Breast epithelium (tissue), 4 donors: ENCODE measurements at regions not wholly inside any gene's neighbourhood (a gene's known extent, or its start where the extent isn't known, plus 50 kb on each side); places are given as distances from the start of the nearest gene placed in this dataset.
"Not testable (repeated sequence)": the region's sequence is repeated elsewhere in the genome, so short reads cannot be mapped to it uniquely, and the experiment has no call there.

ENCODE experiments used
- DNase-seq, 2 donors: peaks; one replicate each; pipeline ENCODE4 v3.0.0-alpha.2; 2019; ENCODE audit warnings: low spot score in 2 of 2
- H3K27ac ChIP-seq, 2 donors: fragments of 200-600 bp; sonication (generic) in 1 of 2; one replicate each; pipeline ENCODE4 v1.5.1; 2016 to 2019; ENCODE audit warnings: mild to moderate bottlenecking in 1 of 2
- H3K27me3 ChIP-seq, 2 donors: fragments of 200-600 bp; sonication (generic) in 1 of 2; one replicate each; pipeline versions ENCODE4 v1.5.1 to v1.6.0; 2017 to 2019; ENCODE audit warnings: control low read depth in 1 of 2, mild to moderate bottlenecking in 1 of 2
- H3K36me3 ChIP-seq: fragments of 200-600 bp; one replicate; pipeline ENCODE4 v1.5.1; 2019
- H3K4me1 ChIP-seq, 2 donors: fragments of 200-600 bp; sonication (generic); one replicate each; pipeline ENCODE4 v1.5.1; 2016 to 2019; ENCODE audit warnings: control low read depth in 1 of 2
- H3K4me3 ChIP-seq, 3 donors: fragments of 200-600 bp; sonication (generic); 1 replicate in 2 of 3; 2 replicates in 1 of 3; pipeline ENCODE4 v1.5.1; 2016 to 2019; ENCODE audit warnings: mild to moderate bottlenecking in 3 of 3, moderate library complexity in 2 of 3
- H3K9me3 ChIP-seq, 2 donors: fragments of 200-600 bp; sonication (generic) in 1 of 2; one replicate each; pipeline ENCODE4 v1.5.1; 2016 to 2019; ENCODE audit warnings: control low read depth in 1 of 2
- POLR2A ChIP-seq: fragments of 450-650 bp; IDR thresholded peaks from one replicate; pipeline ENCODE4 v1.6.1; 2016; ENCODE audit warnings: antibody characterized with exemption, mild to moderate bottlenecking, moderate library complexity
- POLR2AphosphoS5 ChIP-seq, 3 donors: sonication (generic); formaldehyde crosslinking; IDR thresholded peaks; one replicate each; pipeline ENCODE4 v1.6.1; 2017; ENCODE audit warnings: antibody characterized with exemption in 3 of 3
- intact Hi-C: fragments of 100-400 bp; cut with DNase I; formaldehyde crosslinking; loops from one replicate; pipeline ENCODE4 v1.15.1; 2023; ENCODE audit warnings: low total_unique reads
- TF ChIP-seq, protein P1 (sequence below), 3 donors: fragments of 450-650 bp; IDR thresholded peaks; one replicate each; pipeline ENCODE4 v1.5.1; 2016 to 2017; ENCODE audit warnings: antibody characterized with exemption in 3 of 3, mild to moderate bottlenecking in 3 of 3, moderate library complexity in 3 of 3

GRCh38 chr5:60036192-60036938, 142.8 kb upstream of the PDE4D start:
- Histone ChIP-seq H3K4me1 (no peaks in the 10 kb centered on the region), H3K27ac (no peak overlapping the region), H3K4me3 (no peak overlapping the region), H3K9me3 (no peaks in the 10 kb centered on the region), H3K27me3 (no peaks in the 10 kb centered on the region), H3K36me3 (no peaks in the 10 kb centered on the region)
- intact Hi-C loops, result no loop called here
- no peak for DNase-seq
- no peak for TF ChIP-seq POLR2AphosphoS5 (IDR thresholded peaks at IDR 0.05)
- TF ChIP-seq, protein P1, sequence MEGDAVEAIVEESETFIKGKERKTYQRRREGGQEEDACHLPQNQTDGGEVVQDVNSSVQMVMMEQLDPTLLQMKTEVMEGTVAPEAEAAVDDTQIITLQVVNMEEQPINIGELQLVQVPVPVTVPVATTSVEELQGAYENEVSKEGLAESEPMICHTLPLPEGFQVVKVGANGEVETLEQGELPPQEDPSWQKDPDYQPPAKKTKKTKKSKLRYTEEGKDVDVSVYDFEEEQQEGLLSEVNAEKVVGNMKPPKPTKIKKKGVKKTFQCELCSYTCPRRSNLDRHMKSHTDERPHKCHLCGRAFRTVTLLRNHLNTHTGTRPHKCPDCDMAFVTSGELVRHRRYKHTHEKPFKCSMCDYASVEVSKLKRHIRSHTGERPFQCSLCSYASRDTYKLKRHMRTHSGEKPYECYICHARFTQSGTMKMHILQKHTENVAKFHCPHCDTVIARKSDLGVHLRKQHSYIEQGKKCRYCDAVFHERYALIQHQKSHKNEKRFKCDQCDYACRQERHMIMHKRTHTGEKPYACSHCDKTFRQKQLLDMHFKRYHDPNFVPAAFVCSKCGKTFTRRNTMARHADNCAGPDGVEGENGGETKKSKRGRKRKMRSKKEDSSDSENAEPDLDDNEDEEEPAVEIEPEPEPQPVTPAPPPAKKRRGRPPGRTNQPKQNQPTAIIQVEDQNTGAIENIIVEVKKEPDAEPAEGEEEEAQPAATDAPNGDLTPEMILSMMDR (IDR thresholded peaks at IDR 0.05), result no peak
- TF ChIP-seq POLR2A, result no peak

DNA sequence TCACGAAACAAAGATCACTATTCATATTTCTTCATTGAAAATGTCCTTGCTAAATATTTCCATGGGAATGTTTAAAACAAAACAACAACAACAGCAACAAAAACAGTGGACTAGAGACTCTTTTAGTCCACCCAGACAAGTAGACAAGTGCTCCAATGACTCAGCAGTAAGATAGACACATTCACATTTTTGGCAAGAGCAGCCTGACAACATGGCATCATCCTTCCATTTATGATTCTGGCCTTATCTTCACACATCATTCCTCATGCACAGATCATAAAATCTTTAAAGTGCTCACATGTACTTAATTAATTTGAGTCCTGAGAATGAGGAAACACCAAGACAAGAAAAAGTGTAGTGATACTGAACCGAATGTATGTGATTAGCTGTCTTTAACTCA, 132.6 kb upstream of the PDE4D start:
- TF ChIP-seq POLR2A (no peak), POLR2AphosphoS5 (IDR thresholded peaks at IDR 0.05) (no peak)
- TF ChIP-seq, protein P1 (IDR thresholded peaks at IDR 0.05), result no peak
- Histone ChIP-seq H3K27ac (no peak overlapping the region), H3K36me3 (no peaks in the 10 kb centered on the region), H3K4me1 (no peaks in the 10 kb centered on the region), H3K9me3 (no peaks in the 10 kb centered on the region), H3K27me3 (no peaks in the 10 kb centered on the region), H3K4me3 (no peak overlapping the region)
- DNase-seq, result no peak
- intact Hi-C loops, result no loop called here

DNA sequence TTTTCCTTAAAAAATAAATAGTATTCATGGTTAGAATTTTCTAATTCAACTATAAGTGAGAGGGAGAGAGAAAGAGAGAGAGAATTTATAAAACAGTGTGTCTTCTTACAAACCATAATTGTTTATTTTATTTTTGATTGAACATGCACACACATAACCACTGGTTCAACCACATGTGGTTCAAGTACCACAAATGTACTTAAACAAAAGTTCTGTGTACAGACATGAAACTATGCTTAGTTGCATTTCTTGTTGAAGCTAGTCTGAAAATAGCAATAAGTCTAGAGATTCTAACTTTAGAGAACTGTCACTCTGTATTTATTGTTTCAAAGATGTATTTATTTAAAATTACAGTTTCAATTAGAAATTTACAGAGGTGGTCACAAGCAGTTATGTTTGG, 130.6 kb upstream of the PDE4D start:
- Histone ChIP-seq H3K27ac (no peak overlapping the region), H3K9me3 (no peaks in the 10 kb centered on the region), H3K36me3 (no peaks in the 10 kb centered on the region), H3K4me1 (no peaks in the 10 kb centered on the region), H3K4me3 (no peak overlapping the region), H3K27me3 (no peaks in the 10 kb centered on the region)
- no peak for TF ChIP-seq POLR2AphosphoS5 (IDR thresholded peaks at IDR 0.05)
- no peak for TF ChIP-seq POLR2A
- TF ChIP-seq, protein P1 (IDR thresholded peaks at IDR 0.05), result no peak
- intact Hi-C loops, result no loop called here
- DNase-seq, result no peak

DNA sequence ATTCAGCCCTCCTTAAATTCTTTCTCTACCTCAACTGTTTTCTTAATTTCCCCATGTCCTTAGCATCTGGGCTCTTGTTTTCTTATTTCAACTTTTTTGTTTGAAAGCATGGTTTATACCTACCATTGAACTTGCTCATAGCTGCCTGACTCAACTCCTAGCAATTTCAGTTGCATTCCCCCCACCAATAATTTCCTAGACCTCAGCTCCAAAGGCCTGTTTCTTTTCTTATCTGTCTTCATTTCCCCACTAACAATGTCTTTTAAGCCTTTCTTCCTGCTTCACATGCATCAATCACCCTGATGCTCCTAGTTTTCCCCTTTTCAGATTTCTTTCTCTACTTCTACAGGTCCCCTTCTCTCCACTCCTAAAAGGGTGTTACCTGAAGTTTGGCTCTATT, 129.7 kb upstream of the PDE4D start:
- no peak for DNase-seq
- intact Hi-C loops, result no loop called here

GRCh38 chr5:60020457-60020856, 126.9 kb upstream of the PDE4D start:
- no peak overlapping the region for H3K4me3 ChIP-seq
- no peak for DNase-seq
- no peak for TF ChIP-seq POLR2A
- TF ChIP-seq, protein P1 (IDR thresholded peaks at IDR 0.05), result no peak
- no peak for TF ChIP-seq POLR2AphosphoS5 (IDR thresholded peaks at IDR 0.05)

More for the DNA sequence above, 129.7 kb upstream of the PDE4D start:
- Histone ChIP-seq H3K27ac (no peak overlapping the region), H3K4me3 (no peak overlapping the region), H3K27me3 (no peaks in the 10 kb centered on the region), H3K9me3 (no peaks in the 10 kb centered on the region), H3K4me1 (no peaks in the 10 kb centered on the region), H3K36me3 (no peaks in the 10 kb centered on the region)
- TF ChIP-seq POLR2A, result no peak
- no peak for TF ChIP-seq POLR2AphosphoS5 (IDR thresholded peaks at IDR 0.05)
- TF ChIP-seq, protein P1 (IDR thresholded peaks at IDR 0.05), result no peak

GRCh38 chr5:60018960-60019359, 125.4 kb upstream of the PDE4D start:
- H3K4me3 ChIP-seq, H3K27ac ChIP-seq, H3K4me1 ChIP-seq, H3K36me3 ChIP-seq, intact Hi-C loops, DNase-seq, H3K27me3 ChIP-seq: not testable (repeated sequence)
- peaks cover 0 to 13% of the 10 kb centered on the region in 2 donors for H3K9me3 ChIP-seq

More at GRCh38 chr5:60020457-60020856, 126.9 kb upstream of the PDE4D start:
- H3K27me3 ChIP-seq, result no peaks in the 10 kb centered on the region
- H3K27ac ChIP-seq, result no peak overlapping the region
- H3K9me3 ChIP-seq, result peaks cover 0 to 13% of the 10 kb centered on the region in 2 donors
- H3K4me1 ChIP-seq, result no peaks in the 10 kb centered on the region
- no peaks in the 10 kb centered on the region for H3K36me3 ChIP-seq
- intact Hi-C loops, result no loop called here
